ENCODE measurements at regions not wholly inside any gene's neighbourhood (a gene's known extent, or its start where the extent isn't known, plus 50 kb on each side); places are given as distances from the start of the nearest gene placed in this dataset.
"Not testable (repeated sequence)": the region's sequence is repeated elsewhere in the genome, so short reads cannot be mapped to it uniquely, and the experiment has no call there.

DNA sequence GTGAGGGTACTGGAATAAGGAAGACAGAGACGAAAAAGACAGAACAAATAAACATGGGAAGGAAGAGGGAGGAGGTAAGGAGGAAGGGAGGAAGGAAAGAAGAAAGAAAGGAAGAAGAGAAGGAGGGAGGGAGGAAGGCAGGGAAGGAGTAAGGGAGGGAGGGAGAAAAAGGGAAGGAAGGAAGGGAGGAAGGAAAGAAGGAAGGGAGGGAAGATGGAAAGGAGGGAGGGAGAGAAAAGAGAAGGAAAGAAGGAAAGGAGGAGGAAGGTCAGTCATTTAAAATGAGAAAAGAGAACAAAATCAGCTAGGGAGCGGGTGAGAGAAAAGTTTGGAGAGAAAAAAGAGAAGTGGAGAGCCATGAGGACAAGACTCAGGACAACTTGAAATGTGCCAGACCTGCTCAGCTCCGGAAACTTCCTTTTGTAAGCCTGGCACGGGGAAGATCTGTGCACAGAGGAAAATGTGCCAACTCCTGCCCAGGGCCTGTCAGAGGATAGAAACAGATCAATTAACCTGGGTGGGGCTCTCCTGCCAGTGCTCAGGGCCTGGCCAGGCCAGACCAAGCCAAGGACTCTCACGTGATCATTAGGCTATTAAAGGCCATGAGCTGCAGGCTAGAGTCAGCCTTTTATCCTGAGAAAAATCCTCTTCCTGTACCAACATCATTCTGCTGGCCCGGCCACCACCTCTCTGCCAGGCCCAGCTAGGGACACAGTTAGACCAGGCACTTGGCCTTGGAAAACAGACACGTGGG lies 50.1 kb upstream of the BCL6 start:
- DNase-seq = no peak

GRCh38 chr3:187798126-187798525 lies 52.9 kb upstream of the BCL6 start:
- DNase-seq = no peak

GRCh38 chr3:187798531-187799530 lies 53.6 kb upstream of the BCL6 start:
- no peak for DNase-seq

DNA sequence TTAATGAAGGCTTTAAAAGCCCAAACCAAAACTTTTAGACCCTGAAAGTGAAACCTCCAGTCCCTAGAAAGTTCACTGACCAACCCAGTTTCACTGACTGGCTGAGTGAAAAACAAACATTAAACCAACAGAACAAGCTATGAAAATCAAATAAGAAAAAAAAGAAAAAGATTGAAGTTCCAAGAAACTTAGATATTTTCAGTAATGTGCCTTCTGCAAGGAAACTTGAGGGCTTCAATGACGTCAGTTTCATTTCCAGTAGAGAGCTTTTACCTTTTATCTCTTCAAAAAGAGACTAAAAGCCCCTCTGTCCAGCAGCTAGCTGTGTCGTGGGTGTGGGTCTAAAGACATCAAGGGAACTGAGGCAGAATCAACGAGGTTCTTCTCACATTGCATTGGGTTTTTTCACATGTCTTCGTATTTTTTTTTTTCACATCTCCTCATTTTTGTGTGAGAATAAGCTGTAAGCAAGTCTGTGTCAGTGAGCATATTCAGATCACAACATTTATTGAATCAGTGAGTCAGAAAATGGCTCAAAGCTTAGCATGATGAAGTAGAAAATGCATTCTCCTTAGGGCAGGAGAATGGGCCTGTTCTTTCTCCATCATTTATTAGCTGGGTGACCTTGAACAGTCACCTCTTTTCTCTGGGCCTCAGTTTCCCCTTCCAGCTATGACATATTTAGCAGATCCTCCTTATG lies 54.8 kb upstream of the BCL6 start:
- DNase-seq = no peak

DNA sequence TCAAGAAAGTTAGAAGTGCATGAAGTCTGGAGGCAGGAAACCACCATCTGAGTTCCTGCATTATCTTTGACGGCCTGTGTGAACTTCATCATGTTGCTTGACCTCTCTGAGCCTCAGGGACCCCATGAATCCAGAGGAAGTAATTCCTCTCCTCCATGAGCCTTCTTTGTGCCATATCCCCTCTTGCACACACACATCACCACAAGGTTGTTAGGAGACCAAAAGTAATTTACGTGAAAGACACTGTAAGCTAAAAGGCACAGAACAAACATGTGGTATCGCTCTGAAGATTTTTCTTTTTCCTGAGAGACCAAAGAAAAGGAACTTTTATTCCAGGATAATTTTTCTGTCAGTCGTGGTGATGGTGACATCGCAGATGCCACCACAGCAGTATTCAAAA lies 55.9 kb upstream of the BCL6 start:
- DNase-seq = no peak

- no peak for DNase-seq
Observed at GRCh38 chr3:187802203-187802927, 57.1 kb upstream of the BCL6 start.

- DNase-seq = peak; percentile 87
Observed at GRCh38 chr3:187802928-187803259, 57.6 kb upstream of the BCL6 start.

GRCh38 chr3:187804120-187804744 lies 59.0 kb upstream of the BCL6 start:
- no peak for DNase-seq

- DNase-seq = no peak
Observed at GRCh38 chr3:187804745-187805121, 59.5 kb upstream of the BCL6 start.

DNA sequence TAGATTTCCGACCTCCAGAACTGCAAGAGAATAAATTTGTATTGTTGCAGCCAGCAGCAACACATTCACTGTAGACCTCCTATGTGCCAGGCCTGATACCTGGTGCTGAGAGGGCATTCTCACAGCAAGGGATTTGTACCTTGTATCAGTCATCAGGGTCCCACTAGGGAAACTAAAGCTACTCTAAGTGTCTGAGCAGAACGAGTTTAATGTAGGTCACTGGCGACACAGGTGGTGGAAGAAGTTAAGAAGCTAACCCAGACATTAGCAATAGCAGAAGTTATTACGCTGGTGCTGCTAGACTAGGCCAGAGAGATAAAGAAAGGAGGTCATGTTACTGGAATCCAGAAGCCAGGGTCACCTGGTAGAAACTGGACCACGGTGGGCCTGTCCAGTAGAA lies 60.5 kb upstream of the BCL6 start:
- no peak for DNase-seq

DNA sequence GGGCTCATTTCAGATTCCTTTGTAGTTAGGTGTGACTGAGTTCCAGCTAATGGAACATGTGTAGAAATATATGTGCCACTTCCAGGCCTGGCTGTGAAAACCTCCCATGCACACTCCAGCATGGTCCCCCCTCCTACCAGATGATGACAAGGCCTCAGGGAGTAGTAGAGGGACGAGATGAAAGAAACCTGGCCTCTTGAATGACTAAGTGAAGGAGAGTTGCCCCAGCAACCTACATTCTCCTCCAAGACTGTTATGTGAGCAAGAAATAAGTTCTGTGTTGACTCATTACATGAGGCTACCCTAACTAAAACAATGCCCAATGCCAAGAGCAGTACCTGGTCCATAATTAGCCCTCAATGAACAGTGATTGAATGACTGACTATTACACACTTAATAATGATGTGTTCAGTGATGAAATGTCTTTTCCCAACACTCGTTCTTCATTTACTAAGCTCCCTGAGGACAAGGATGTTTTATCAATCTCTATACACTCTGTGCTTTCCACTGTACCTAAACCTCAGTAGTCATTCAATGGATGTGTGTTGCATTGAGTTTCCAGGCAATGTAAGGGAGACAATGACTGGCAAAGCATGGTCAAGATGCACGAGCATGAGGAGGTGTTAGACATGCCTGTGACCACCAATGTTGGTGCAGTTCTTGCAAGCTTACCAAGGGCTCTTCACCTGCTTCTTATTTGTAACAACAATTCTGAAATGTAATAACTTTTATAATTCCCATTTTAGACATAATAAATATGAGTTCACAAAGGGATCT lies 62.0 kb upstream of the BCL6 start:
- DNase-seq = peak; percentile 77

- DNase-seq = no peak
Observed at GRCh38 chr3:187808527-187808895, 63.2 kb upstream of the BCL6 start.

DNA sequence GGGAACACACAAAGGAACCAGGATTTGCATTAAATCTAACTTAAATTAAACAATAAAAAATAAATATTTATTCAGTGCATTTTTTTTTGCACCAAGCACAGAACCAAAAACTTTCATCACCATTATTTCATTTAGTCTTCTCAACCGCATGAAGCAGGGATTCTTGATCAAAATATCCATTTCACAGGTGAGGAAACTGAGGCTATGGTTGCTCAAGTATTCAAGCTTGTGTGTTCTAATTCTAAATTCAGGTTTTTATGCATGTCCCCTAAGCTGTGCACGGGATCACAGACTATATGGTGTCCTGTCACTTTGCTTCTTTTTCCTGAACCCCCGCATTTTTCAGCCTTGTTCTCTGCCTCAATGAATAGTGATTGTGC lies 64.3 kb upstream of the BCL6 start:
- no peak for DNase-seq

GRCh38 chr3:187810021-187810446 lies 64.8 kb upstream of the BCL6 start:
- no peak for DNase-seq

DNA sequence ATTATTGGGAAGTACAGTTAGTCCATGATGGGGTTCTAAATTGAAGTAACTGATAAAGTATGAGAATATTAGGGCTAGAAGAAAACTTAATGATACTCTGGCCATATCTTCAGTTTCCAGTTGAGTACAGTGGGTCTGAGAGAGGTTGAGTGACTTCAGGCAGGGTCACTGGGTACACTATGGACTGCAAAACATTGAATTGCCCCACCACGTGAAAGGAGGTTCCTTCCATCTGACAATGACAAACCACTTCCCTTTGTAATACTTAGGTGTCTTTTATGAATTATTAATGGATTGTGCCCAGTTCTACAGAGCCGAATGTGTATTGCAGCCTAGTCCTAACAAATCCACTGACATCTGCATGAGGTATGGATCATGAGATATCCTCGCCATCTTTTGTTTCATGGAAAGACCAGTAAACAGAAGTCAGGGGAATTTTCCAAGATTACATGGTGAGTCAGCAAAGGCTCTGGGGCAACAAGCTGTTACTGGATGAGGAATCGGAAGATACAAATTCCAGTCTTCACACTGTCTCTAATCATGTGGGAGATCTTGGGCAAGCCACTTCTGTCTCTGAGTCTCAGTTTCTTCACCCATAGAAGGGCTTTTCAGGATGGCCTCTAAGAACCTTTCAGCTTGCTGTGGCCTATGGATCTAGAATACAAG lies 66.5 kb upstream of the BCL6 start:
- DNase-seq = no peak

GRCh38 chr3:187812496-187812895 lies 67.2 kb upstream of the BCL6 start:
- DNase-seq = no peak

GRCh38 chr3:187813198-187813597 lies 67.9 kb upstream of the BCL6 start:
- no peak for DNase-seq

GRCh38 chr3:187817766-187818165 lies 72.5 kb upstream of the BCL6 start:
- DNase-seq = not testable (repeated sequence)

- no peak for DNase-seq
Observed at GRCh38 chr3:187821616-187822317, 76.5 kb upstream of the BCL6 start.

- no peak for DNase-seq
Observed at GRCh38 chr3:187822402-187822801, 77.1 kb upstream of the BCL6 start.

Measured in activated effector memory CD4-positive, alpha-beta T cell treated with anti-CD3 and anti-CD28 coated beads, Interleukin-2, amount 50 U/mL, for 16 hours (primary cell).